ENCODE measurements at regions not wholly inside any gene's neighbourhood (a gene's known extent, or its start where the extent isn't known, plus 50 kb on each side); places are given as distances from the start of the nearest gene placed in this dataset.

GRCh38 chr5:99076723-99077640, 148.2 kb upstream of the CHD1 start:
- Histone ChIP-seq H3K4me3 (replicated peaks; ENCODE audit: low read depth, low read length) (no peak overlapping the region), H3K27me3 (replicated peaks; ENCODE audit: control insufficient read depth, insufficient read depth, low read length) (no peaks in the 10 kb centered on the region), H3K36me3 (ENCODE audit: control insufficient read depth, insufficient read depth, low read length) (no peaks in the 10 kb centered on the region)
- no peak for DNase-seq (ENCODE audit: extremely low read depth, insufficient read length)
- TF ChIP-seq, protein P1, sequence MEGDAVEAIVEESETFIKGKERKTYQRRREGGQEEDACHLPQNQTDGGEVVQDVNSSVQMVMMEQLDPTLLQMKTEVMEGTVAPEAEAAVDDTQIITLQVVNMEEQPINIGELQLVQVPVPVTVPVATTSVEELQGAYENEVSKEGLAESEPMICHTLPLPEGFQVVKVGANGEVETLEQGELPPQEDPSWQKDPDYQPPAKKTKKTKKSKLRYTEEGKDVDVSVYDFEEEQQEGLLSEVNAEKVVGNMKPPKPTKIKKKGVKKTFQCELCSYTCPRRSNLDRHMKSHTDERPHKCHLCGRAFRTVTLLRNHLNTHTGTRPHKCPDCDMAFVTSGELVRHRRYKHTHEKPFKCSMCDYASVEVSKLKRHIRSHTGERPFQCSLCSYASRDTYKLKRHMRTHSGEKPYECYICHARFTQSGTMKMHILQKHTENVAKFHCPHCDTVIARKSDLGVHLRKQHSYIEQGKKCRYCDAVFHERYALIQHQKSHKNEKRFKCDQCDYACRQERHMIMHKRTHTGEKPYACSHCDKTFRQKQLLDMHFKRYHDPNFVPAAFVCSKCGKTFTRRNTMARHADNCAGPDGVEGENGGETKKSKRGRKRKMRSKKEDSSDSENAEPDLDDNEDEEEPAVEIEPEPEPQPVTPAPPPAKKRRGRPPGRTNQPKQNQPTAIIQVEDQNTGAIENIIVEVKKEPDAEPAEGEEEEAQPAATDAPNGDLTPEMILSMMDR (IDR thresholded peaks at IDR 0.05; ENCODE audit: insufficient read depth, low read length, poor library complexity, severe bottlenecking): no peak

DNA sequence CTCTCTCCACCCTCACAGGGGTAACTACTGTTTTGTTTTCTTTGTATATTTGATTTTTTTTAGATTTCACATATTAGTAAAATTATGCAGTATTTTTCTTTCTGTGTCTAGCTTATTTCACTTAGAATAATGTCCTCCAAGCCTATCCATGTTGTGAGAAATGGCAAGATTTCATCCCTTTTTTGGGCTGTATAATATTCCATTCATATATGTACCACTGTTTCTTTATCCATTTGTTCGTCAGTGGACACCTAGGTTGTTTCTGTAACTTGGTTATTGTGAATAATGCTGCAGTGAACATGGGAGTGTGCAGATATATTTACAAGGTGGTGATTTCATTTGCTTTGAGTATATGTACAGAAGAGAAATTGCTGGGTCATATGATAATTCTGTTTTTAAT, 144.0 kb upstream of the CHD1 start:
- no peak overlapping the region for H3K4me3 ChIP-seq (replicated peaks; ENCODE audit: low read depth, low read length)
- TF ChIP-seq, protein P1 (IDR thresholded peaks at IDR 0.05; ENCODE audit: insufficient read depth, low read length, poor library complexity, severe bottlenecking): no peak
- no peaks in the 10 kb centered on the region for H3K27me3 ChIP-seq (replicated peaks; ENCODE audit: control insufficient read depth, insufficient read depth, low read length)
- H3K36me3 ChIP-seq (ENCODE audit: control insufficient read depth, insufficient read depth, low read length): no peaks in the 10 kb centered on the region
- DNase-seq (ENCODE audit: extremely low read depth, insufficient read length): no peak

- H3K4me3 ChIP-seq (replicated peaks; ENCODE audit: low read depth, low read length): no peak overlapping the region
- DNase-seq (ENCODE audit: extremely low read depth, insufficient read length): no peak
- no peaks in the 10 kb centered on the region for H3K27me3 ChIP-seq (replicated peaks; ENCODE audit: control insufficient read depth, insufficient read depth, low read length)
- TF ChIP-seq, protein P1 (IDR thresholded peaks at IDR 0.05; ENCODE audit: insufficient read depth, low read length, poor library complexity, severe bottlenecking): no peak
- no peaks in the 10 kb centered on the region for H3K36me3 ChIP-seq (ENCODE audit: control insufficient read depth, insufficient read depth, low read length)
Observed at GRCh38 chr5:99070822-99071221, 142.0 kb upstream of the CHD1 start.

DNA sequence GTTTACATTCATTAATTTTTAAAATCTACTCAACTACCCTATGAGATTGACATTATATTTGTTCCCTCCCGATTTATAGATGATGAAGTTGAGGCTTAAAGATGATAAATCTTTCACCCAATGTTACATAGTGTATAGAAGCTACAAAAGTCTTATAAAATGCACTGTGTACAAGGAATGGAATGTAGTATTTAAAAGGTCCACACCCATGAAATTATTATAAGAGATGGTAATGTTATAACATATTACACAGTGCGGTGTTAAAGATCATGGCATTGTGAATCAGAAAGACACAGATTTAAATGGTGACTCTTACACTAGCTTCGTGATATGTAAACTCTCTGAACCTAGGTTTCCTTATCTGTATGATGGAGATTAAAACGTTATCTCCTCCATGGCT, 141.6 kb upstream of the CHD1 start:
- DNase-seq (ENCODE audit: extremely low read depth, insufficient read length): no peak
- Histone ChIP-seq H3K4me3 (replicated peaks; ENCODE audit: low read depth, low read length) (no peak overlapping the region), H3K36me3 (ENCODE audit: control insufficient read depth, insufficient read depth, low read length) (no peaks in the 10 kb centered on the region), H3K27me3 (replicated peaks; ENCODE audit: control insufficient read depth, insufficient read depth, low read length) (no peaks in the 10 kb centered on the region)
- TF ChIP-seq, protein P1 (IDR thresholded peaks at IDR 0.05; ENCODE audit: insufficient read depth, low read length, poor library complexity, severe bottlenecking): no peak

- Histone ChIP-seq H3K36me3 (ENCODE audit: control insufficient read depth, insufficient read depth, low read length) (no peaks in the 10 kb centered on the region), H3K4me3 (replicated peaks; ENCODE audit: low read depth, low read length) (no peak overlapping the region), H3K27me3 (replicated peaks; ENCODE audit: control insufficient read depth, insufficient read depth, low read length) (no peaks in the 10 kb centered on the region)
- TF ChIP-seq, protein P1 (IDR thresholded peaks at IDR 0.05; ENCODE audit: insufficient read depth, low read length, poor library complexity, severe bottlenecking): no peak
- peak; percentile 47 for DNase-seq (ENCODE audit: extremely low read depth, insufficient read length)
Observed at GRCh38 chr5:99068944-99069650, 140.3 kb upstream of the CHD1 start.

Measured in GM06990 (cell line).